ENCODE measurements at regions not wholly inside any gene's neighbourhood (a gene's known extent, or its start where the extent isn't known, plus 50 kb on each side); places are given as distances from the start of the nearest gene placed in this dataset.
"Not testable (repeated sequence)": the region's sequence is repeated elsewhere in the genome, so short reads cannot be mapped to it uniquely, and the experiment has no call there.

- DNase-seq: no peak
Observed at GRCh38 chr18:78816916-78817315, 162.7 kb upstream of the SALL3 start.

- no peak for DNase-seq
Observed at GRCh38 chr18:78818495-78818894, 161.1 kb upstream of the SALL3 start.

- DNase-seq: no peak
Observed at GRCh38 chr18:78818961-78819360, 160.7 kb upstream of the SALL3 start.

- no peak for DNase-seq
Observed at GRCh38 chr18:78820161-78820834, 159.3 kb upstream of the SALL3 start.

GRCh38 chr18:78821396-78821795 is 158.2 kb upstream of the SALL3 start:
- no peak for DNase-seq

GRCh38 chr18:78822171-78822948 is 157.3 kb upstream of the SALL3 start:
- DNase-seq: no peak

- DNase-seq: no peak
Observed at GRCh38 chr18:78822949-78823285, 156.7 kb upstream of the SALL3 start.

- DNase-seq: no peak
Observed at GRCh38 chr18:78825168-78825567, 154.4 kb upstream of the SALL3 start.

- DNase-seq: no peak
Observed at GRCh38 chr18:78826631-78827030, 153.0 kb upstream of the SALL3 start.

GRCh38 chr18:78827141-78827540 is 152.5 kb upstream of the SALL3 start:
- no peak for DNase-seq

- no peak for DNase-seq
Observed at GRCh38 chr18:78828131-78828530, 151.5 kb upstream of the SALL3 start.

- not testable (repeated sequence) for DNase-seq
Observed at GRCh38 chr18:78829026-78829425, 150.6 kb upstream of the SALL3 start.

- no peak for DNase-seq
Observed at GRCh38 chr18:78830161-78830560, 149.5 kb upstream of the SALL3 start.

GRCh38 chr18:78830826-78831225 is 148.8 kb upstream of the SALL3 start:
- no peak for DNase-seq

GRCh38 chr18:78831603-78832002 is 148.0 kb upstream of the SALL3 start:
- DNase-seq: no peak

- no peak for DNase-seq
Observed at GRCh38 chr18:78833833-78834232, 145.8 kb upstream of the SALL3 start.

- DNase-seq: no peak
Observed at GRCh38 chr18:78836838-78837237, 142.8 kb upstream of the SALL3 start.

GRCh38 chr18:78837754-78838153 is 141.9 kb upstream of the SALL3 start:
- DNase-seq: no peak

GRCh38 chr18:78838183-78838582 is 141.4 kb upstream of the SALL3 start:
- DNase-seq: no peak

GRCh38 chr18:78849046-78849445 is 130.6 kb upstream of the SALL3 start:
- DNase-seq: no peak

GRCh38 chr18:78849458-78849857 is 130.2 kb upstream of the SALL3 start:
- DNase-seq: no peak

GRCh38 chr18:78853341-78853740 is 126.3 kb upstream of the SALL3 start:
- DNase-seq: no peak

GRCh38 chr18:78855188-78855587 is 124.4 kb upstream of the SALL3 start:
- no peak for DNase-seq

Data from tongue (tissue), 1 donor.